Esophagus (tissue), 2 donors: ENCODE measurements at regions not wholly inside any gene's neighbourhood (a gene's known extent, or its start where the extent isn't known, plus 50 kb on each side); places are given as distances from the start of the nearest gene placed in this dataset.

Experiments used
- H3K27ac ChIP-seq, 2 donors: one replicate each; pipeline ENCODE4 v1.5.1; 2013; ENCODE audit warnings: low read depth in 2 of 2, mild to moderate bottlenecking in 2 of 2, inconsistent platforms in 1 of 2, low read length in 1 of 2, moderate library complexity in 1 of 2
- H3K27me3 ChIP-seq, 2 donors: one replicate each; pipeline ENCODE4 v1.6.1; 2013; ENCODE audit warnings: low read length in 2 of 2, control low read depth in 1 of 2, mild to moderate bottlenecking in 1 of 2; ENCODE audit not compliant: insufficient read depth in 2 of 2, control insufficient read depth in 1 of 2
- H3K36me3 ChIP-seq, 2 donors: one replicate each; pipeline ENCODE4 v1.6.1; 2013; ENCODE audit warnings: low read length in 1 of 2; ENCODE audit not compliant: control insufficient read depth in 2 of 2, insufficient read depth in 2 of 2
- H3K4me1 ChIP-seq, 2 donors: one replicate each; pipeline ENCODE4 v1.6.1; 2013; ENCODE audit warnings: low read length in 1 of 2; ENCODE audit not compliant: control insufficient read depth in 2 of 2, insufficient read depth in 2 of 2
- H3K4me3 ChIP-seq, 2 donors: one replicate each; pipeline ENCODE4 v1.5.1; 2013; ENCODE audit warnings: low read length in 2 of 2, mild to moderate bottlenecking in 2 of 2, low read depth in 1 of 2, moderate library complexity in 1 of 2
- H3K9me3 ChIP-seq, 2 donors: one replicate each; pipeline ENCODE4 v1.6.1; 2013; ENCODE audit warnings: mild to moderate bottlenecking in 2 of 2, low read depth in 1 of 2, low read length in 1 of 2, moderate library complexity in 1 of 2; ENCODE audit not compliant: control insufficient read depth in 2 of 2, insufficient read depth in 1 of 2
- WGBS, 2 donors: extraction: QIAGEN DNeasy Blood & Tissue Kit; methylation state at CpG; one replicate each; pipeline ENCODE4 v1.1.7; 2013; 5-methylcytosine and 5-hydroxymethylcytosine counted together
- donor health status: healthy with polysubstance abuse.
- donor health status: Bipolar disorder and iron deficiency.

- Histone ChIP-seq H3K27me3 (no peaks in the 10 kb centered on the region), H3K27ac (no peak overlapping the region), H3K4me3 (no peak overlapping the region), H3K4me1 (peaks cover 9 to 49% of the 10 kb centered on the region in 2 donors), H3K9me3 (peaks cover 0 to 3% of the 10 kb centered on the region in 2 donors), H3K36me3 (peaks cover 0 to 2% of the 10 kb centered on the region in 2 donors)
- WGBS, 2 donors = 50 to 66% methylated on average over 2 of the region's 2 CpGs
These were observed 233.1 kb upstream of the GSE1 start for GRCh38 chr16:85380002-85380395.

GRCh38 chr16:85380905-85381737 is 232.0 kb upstream of the GSE1 start:
- Histone ChIP-seq H3K27me3 (no peaks in the 10 kb centered on the region), H3K9me3 (peaks cover 0 to 3% of the 10 kb centered on the region in 2 donors), H3K36me3 (peaks cover 0 to 2% of the 10 kb centered on the region in 2 donors), H3K4me3 (no peak overlapping the region), H3K27ac (no peak overlapping the region), H3K4me1 (peaks cover 9 to 51% of the 10 kb centered on the region in 2 donors)
- WGBS, 2 donors = 80 to 81% methylated on average over 19 of the region's 19 CpGs

GRCh38 chr16:85381738-85382592 is 231.2 kb upstream of the GSE1 start:
- Histone ChIP-seq H3K4me3 (no peak overlapping the region), H3K27me3 (no peaks in the 10 kb centered on the region), H3K36me3 (peaks cover 0 to 2% of the 10 kb centered on the region in 2 donors), H3K9me3 (peaks cover 0 to 3% of the 10 kb centered on the region in 2 donors), H3K27ac (no peak overlapping the region), H3K4me1 (peaks cover 6 to 44% of the 10 kb centered on the region in 2 donors)
- 51 to 60% methylated on average over 26 of the region's 26 CpGs for WGBS, 2 donors

GRCh38 chr16:85382717-85383118 is 230.4 kb upstream of the GSE1 start:
- peaks cover 0 to 3% of the 10 kb centered on the region in 2 donors for H3K9me3 ChIP-seq
- H3K4me3 ChIP-seq = no peak overlapping the region
- peaks cover 3 to 41% of the 10 kb centered on the region in 2 donors for H3K4me1 ChIP-seq
- H3K36me3 ChIP-seq = peaks cover 0 to 2% of the 10 kb centered on the region in 2 donors
- no peak overlapping the region for H3K27ac ChIP-seq
- WGBS, 2 donors = 95 to 97% methylated on average over 11 of the region's 11 CpGs
- H3K27me3 ChIP-seq = no peaks in the 10 kb centered on the region

GRCh38 chr16:85383836-85384832 is 229.0 kb upstream of the GSE1 start:
- H3K9me3 ChIP-seq = peaks cover 0 to 3% of the 10 kb centered on the region in 2 donors
- peaks cover 3 to 37% of the 10 kb centered on the region in 2 donors for H3K4me1 ChIP-seq
- no peak overlapping the region for H3K4me3 ChIP-seq
- peaks cover 0 to 2% of the 10 kb centered on the region in 2 donors for H3K36me3 ChIP-seq
- no peaks in the 10 kb centered on the region for H3K27me3 ChIP-seq
- WGBS, 2 donors = 55 to 67% methylated on average over 19 of the region's 19 CpGs
- H3K27ac ChIP-seq = peak overlapping the region; percentile 82 to 83

- WGBS, 2 donors = 47 to 53% methylated on average over 20 of the region's 20 CpGs
- Histone ChIP-seq H3K9me3 (peaks cover 0 to 3% of the 10 kb centered on the region in 2 donors), H3K36me3 (peaks cover 0 to 2% of the 10 kb centered on the region in 2 donors), H3K27ac (peak overlapping the region; percentile 82 to 83), H3K4me1 (peaks cover 3 to 37% of the 10 kb centered on the region in 2 donors), H3K4me3 (no peak overlapping the region), H3K27me3 (no peaks in the 10 kb centered on the region)
These were observed 228.2 kb upstream of the GSE1 start for GRCh38 chr16:85384833-85385462.

- peaks cover 3 to 41% of the 10 kb centered on the region in 2 donors for H3K4me1 ChIP-seq
- WGBS, 2 donors = 60 to 62% methylated on average over 32 of the region's 32 CpGs
- no peak overlapping the region for H3K4me3 ChIP-seq
- H3K36me3 ChIP-seq = peaks cover 0 to 2% of the 10 kb centered on the region in 2 donors
- peaks cover 0 to 3% of the 10 kb centered on the region in 2 donors for H3K9me3 ChIP-seq
- H3K27me3 ChIP-seq = no peaks in the 10 kb centered on the region
- peak overlapping the region; percentile 27 to 28 for H3K27ac ChIP-seq
These were observed 227.4 kb upstream of the GSE1 start for GRCh38 chr16:85385463-85386331.
